RWPE2 (cell line): ENCODE measurements at regions not wholly inside any gene's neighbourhood (a gene's known extent, or its start where the extent isn't known, plus 50 kb on each side); places are given as distances from the start of the nearest gene placed in this dataset.

ENCODE experiments used
- ATAC-seq: fragments of 200-7000 bp; cut with Tn5 transposase; 3 replicates; pipeline ENCODE4 v1.9.1; 2021; ENCODE audit warnings: low read depth
- DNase-seq: peaks from one replicate; pipeline ENCODE4 v3.0.0-alpha.2; 2020; ENCODE audit warnings: low spot score
- H3K27ac ChIP-seq: fragments of 450-650 bp; 2 replicates; pipeline ENCODE4 v1.5.1; 2017; ENCODE audit warnings: mild to moderate bottlenecking; ENCODE audit not compliant: poor library complexity, severe bottlenecking
- H3K27me3 ChIP-seq: fragments of 250-450 bp; sonication (Bioruptor Pico); 2 replicates; pipeline ENCODE4 v1.5.1; 2021; ENCODE audit warnings: mild to moderate bottlenecking, moderate library complexity; ENCODE audit not compliant: insufficient read depth, poor library complexity, severe bottlenecking
- H3K36me3 ChIP-seq: fragments of 250-450 bp; sonication (Bioruptor Pico); 2 replicates; pipeline ENCODE4 v1.5.1; 2020; ENCODE audit warnings: low read depth, mild to moderate bottlenecking, moderate library complexity
- H3K4me1 ChIP-seq: fragments of 250-450 bp; sonication (Bioruptor Pico); 2 replicates; pipeline ENCODE4 v1.5.1; 2021; ENCODE audit warnings: mild to moderate bottlenecking, moderate library complexity; ENCODE audit not compliant: insufficient read depth, poor library complexity, severe bottlenecking
- H3K4me3 ChIP-seq: fragments of 250-450 bp; sonication (Bioruptor Pico); 2 replicates; pipeline ENCODE4 v1.5.1; 2021; ENCODE audit warnings: mild to moderate bottlenecking, moderate library complexity; ENCODE audit not compliant: severe bottlenecking
- H3K9me3 ChIP-seq: fragments of 250-450 bp; sonication (Bioruptor Pico); 2 replicates; pipeline ENCODE4 v1.5.1; 2021; ENCODE audit warnings: mild to moderate bottlenecking, moderate library complexity; ENCODE audit not compliant: severe bottlenecking
- TF ChIP-seq, protein P1 (sequence below): fragments of 450-650 bp; IDR thresholded peaks from one replicate; pipeline ENCODE4 v1.5.1; 2017; ENCODE audit warnings: mild to moderate bottlenecking, moderate library complexity; ENCODE audit not compliant: poor library complexity, severe bottlenecking

DNA sequence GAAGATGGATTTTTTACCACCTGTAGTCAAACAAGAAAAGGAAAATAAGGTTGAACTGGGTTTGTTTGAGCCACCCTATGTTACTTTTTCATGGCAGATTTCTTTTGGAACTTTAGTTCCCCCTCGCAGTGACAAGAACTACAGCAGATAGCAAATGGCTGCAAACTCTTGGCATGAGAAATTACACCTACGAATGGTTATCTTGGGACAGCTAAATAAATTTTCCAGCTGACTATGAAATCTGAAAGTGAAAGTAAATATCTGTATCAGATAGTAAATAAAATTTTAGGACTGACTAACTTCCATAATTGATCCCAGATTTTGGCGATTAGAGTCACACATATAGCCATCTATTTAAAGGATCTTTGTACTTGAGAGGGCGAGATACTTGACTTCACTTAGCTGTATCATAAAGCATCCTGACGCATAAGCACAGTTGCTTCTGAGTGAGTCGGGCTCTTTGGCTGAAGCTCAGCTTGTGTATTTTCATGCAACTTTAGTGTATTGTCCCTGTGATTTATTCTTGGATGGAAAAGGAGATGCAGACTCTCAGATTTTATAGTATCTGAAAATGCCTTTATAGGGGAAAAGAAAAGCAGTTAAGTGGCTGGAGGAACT lies 125.3 kb upstream of the B3GAT2 start:
- no peak overlapping the region for H3K27ac ChIP-seq
- no peaks in the 10 kb centered on the region for H3K4me1 ChIP-seq
- TF ChIP-seq, protein P1, sequence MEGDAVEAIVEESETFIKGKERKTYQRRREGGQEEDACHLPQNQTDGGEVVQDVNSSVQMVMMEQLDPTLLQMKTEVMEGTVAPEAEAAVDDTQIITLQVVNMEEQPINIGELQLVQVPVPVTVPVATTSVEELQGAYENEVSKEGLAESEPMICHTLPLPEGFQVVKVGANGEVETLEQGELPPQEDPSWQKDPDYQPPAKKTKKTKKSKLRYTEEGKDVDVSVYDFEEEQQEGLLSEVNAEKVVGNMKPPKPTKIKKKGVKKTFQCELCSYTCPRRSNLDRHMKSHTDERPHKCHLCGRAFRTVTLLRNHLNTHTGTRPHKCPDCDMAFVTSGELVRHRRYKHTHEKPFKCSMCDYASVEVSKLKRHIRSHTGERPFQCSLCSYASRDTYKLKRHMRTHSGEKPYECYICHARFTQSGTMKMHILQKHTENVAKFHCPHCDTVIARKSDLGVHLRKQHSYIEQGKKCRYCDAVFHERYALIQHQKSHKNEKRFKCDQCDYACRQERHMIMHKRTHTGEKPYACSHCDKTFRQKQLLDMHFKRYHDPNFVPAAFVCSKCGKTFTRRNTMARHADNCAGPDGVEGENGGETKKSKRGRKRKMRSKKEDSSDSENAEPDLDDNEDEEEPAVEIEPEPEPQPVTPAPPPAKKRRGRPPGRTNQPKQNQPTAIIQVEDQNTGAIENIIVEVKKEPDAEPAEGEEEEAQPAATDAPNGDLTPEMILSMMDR: no peak
- no peak overlapping the region for H3K4me3 ChIP-seq
- DNase-seq (no peak), ATAC-seq (no peak)
- H3K27me3 ChIP-seq: no peaks in the 10 kb centered on the region
- H3K9me3 ChIP-seq: no peaks in the 10 kb centered on the region
- H3K36me3 ChIP-seq: no peaks in the 10 kb centered on the region

DNA sequence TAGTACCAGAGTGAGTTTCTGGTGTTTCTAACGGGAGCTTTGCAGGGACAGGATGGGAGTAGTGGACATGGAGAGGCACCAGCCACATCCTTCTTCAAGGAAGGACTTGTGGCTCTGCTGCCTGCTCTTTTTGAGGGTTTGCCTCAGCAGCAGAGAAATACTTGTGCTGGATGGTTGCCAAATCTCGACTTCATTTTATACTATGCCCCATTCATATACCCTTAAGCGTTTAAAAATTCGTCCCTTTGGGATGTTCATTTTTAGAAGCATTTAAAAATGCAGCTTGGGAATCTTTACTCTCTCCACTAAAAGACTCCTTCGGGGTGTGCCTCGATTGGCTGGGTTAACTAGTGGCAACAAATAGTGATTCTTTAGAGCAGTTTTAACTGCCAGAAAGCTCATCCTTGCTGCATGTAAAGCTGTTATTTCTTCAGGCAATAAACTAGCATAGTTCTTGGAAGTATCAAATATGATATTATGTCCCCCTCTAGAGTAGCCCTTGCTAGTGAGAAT lies 126.5 kb upstream of the B3GAT2 start:
- TF ChIP-seq, protein P1: no peak
- H3K9me3 ChIP-seq: no peaks in the 10 kb centered on the region

DNA sequence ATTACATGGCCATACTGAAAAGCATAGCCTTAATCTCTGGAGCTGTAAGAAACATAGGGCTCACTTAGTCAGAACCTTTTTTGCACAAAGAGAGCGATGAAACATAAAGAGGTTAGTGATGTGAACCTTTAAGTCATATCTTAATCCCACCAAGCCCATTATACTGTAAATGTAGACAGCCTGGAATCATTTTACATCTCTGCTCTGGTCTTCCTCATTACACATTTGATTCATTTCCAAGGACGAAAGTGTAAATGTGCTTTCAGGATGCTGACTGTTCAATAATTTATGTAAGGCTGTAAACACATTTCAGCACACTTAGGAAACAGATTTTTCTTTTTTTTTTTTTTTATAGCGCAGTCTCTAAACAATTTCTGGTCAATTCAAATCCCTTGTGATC lies 131.3 kb upstream of the B3GAT2 start:
- Histone ChIP-seq H3K27me3 (no peaks in the 10 kb centered on the region), H3K27ac (no peak overlapping the region), H3K36me3 (no peaks in the 10 kb centered on the region), H3K4me3 (no peak overlapping the region), H3K4me1 (no peaks in the 10 kb centered on the region), H3K9me3 (no peaks in the 10 kb centered on the region)
- no peak for ATAC-seq
- TF ChIP-seq, protein P1: no peak
- no peak for DNase-seq

More for the DNA sequence above, 126.5 kb upstream of the B3GAT2 start:
- no peak overlapping the region for H3K4me3 ChIP-seq
- ATAC-seq (no peak), DNase-seq (no peak)
- H3K4me1 ChIP-seq: no peaks in the 10 kb centered on the region
- H3K27ac ChIP-seq: no peak overlapping the region
- H3K36me3 ChIP-seq: no peaks in the 10 kb centered on the region
- H3K27me3 ChIP-seq: no peaks in the 10 kb centered on the region

DNA sequence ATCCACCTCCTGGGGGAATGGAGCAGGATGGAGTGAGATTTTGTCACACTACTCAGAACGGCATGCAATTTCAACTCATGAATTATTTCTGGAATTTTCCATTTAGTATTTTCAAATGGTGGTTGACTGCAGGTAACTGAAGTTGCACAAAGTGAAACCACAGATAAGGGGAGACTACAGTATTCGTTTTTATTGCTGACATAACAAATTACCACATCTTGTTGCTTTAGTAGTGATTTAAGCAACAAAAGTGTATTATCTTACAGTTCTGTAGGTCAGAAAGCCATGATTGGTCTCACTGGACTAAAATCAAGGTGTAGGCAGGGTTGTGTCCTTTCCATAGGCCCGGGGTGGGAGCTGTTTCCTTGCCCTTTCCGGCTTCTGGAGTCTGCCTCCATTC lies 133.4 kb upstream of the B3GAT2 start:
- no peaks in the 10 kb centered on the region for H3K36me3 ChIP-seq
- no peak overlapping the region for H3K4me3 ChIP-seq
- ATAC-seq (no peak), DNase-seq (no peak)
- H3K27ac ChIP-seq: no peak overlapping the region
- TF ChIP-seq, protein P1: no peak
- H3K9me3 ChIP-seq: no peaks in the 10 kb centered on the region
- H3K4me1 ChIP-seq: no peaks in the 10 kb centered on the region
- no peaks in the 10 kb centered on the region for H3K27me3 ChIP-seq

DNA sequence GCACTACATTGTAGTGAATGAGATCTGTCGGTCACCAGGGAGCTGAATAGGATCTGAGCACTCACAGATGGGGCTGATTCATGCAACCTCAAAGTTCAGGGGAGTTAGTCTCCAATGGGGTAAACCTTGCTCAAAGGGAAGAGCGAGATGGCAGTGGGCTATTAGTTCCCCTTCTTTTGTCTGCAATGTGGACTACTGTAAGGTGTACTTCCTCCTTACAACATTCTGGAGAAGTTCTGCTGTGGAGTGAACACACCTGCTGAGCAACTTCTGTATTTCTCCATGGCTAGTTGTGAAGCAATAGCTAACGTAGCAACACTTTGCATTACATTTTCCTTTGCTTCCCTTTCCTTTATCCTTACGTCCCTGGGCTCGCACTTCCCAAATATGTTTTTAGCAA lies 134.3 kb upstream of the B3GAT2 start:
- Histone ChIP-seq H3K9me3 (no peaks in the 10 kb centered on the region), H3K27ac (no peak overlapping the region), H3K27me3 (no peaks in the 10 kb centered on the region), H3K4me1 (no peaks in the 10 kb centered on the region), H3K36me3 (no peaks in the 10 kb centered on the region), H3K4me3 (no peak overlapping the region)
- TF ChIP-seq, protein P1: no peak
- ATAC-seq (no peak), DNase-seq (no peak)
